Activated CD4-positive, alpha-beta T cell treated with anti-CD3 and anti-CD28 coated beads, Interleukin-2, amount 50 U/mL, for 48 hours (primary cell): ENCODE measurements at regions not wholly inside any gene's neighbourhood (a gene's known extent, or its start where the extent isn't known, plus 50 kb on each side); places are given as distances from the start of the nearest gene placed in this dataset.

ENCODE experiments used
- DNase-seq, 2 experiments: peaks; one replicate each; pipeline ENCODE4 v3.0.0-alpha.2; 2020

DNA sequence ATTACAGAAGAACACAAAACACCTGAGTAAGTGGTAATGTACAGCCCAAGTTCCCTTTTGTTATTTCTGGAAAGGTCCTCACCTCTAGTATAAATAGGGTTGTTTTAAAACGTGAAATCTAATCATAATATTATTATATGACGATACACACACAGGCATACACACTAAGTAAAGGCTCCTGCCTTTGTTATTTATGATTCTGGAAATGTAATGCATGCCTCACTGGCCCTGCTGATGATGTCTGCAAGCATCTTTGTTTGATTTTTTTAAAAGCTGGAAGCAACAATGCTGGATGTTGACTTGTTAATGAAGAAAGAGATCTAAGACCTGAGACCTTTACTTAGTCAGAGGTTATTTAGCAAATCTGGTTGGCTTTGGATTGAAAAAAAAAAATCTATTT lies 307.4 kb upstream of the SORCS1 start:
- no peak for DNase-seq

DNA sequence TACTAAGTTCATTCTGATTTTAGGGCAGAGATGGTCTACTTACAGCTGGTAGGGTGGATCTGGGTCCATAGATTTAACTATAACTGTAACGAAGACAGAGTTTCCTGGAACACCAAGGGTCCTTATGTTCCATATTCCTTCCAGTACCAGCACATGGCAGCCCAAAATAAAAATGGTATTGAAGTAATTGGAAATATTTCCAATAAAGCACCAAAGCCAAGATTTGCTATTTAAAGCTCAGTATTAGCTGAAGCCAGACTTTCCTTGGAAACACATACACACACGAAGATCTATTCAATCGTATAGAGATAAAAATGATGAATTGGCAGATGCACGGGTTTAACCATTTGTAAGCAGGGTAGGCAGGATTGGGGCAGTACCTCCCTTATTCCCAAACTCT lies 289.1 kb upstream of the SORCS1 start:
- DNase-seq = no peak

DNA sequence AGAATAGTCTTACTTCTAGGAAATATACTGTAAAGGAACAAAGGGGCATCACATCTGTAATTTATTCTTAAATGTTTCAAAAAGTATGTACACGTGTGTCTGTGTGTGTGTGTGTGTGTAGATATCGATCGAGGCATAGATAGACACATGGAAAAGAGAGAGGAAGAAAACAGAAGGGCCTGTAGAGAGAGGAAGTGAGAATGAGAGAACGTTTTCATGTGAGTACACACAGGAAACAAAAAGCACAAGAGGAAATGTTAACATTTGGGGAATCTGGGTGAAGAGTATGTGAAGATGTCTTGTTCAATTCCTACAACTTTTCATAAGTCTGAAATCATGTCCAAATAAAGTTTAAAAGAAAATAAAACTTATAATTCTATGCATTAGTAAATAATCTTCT lies 286.5 kb upstream of the SORCS1 start:
- DNase-seq = no peak

DNA sequence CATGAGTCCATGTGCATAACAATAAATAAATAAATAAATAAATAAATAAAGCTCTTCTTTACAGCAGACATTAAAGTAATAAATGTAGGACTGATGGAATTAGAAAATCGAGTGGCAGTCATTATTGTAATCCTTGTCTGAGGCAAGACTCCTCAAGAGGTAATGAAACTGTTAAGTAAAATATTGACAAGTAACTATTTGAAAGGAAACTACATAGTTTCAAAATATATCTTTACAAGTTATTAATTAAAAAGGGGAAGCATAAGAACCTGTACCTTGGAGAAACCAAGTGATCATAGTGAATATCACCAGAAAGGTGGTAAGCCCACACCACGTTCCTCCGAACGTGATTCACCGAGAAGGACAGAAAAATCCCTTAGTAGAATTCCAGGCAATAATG lies 285.6 kb upstream of the SORCS1 start:
- no peak for DNase-seq

DNA sequence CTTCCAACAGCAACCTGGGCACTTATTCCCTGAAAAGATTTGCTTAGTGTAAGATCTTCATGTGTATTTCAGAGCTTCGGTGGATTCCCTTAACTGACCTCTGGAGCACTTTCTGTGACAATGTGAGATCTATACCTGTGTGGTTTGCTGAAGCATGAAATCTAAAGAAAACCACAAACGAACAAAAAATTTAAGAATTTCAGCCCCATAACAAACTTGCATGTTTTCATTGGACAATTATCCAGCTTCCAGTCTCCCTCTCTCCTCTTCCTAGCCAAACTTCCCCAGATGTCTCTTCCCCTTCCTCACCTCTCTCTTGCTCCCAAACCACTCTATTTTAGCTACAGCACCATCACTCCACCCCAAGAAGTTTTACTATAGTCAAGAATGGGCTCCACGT lies 279.9 kb upstream of the SORCS1 start:
- DNase-seq = no peak

DNA sequence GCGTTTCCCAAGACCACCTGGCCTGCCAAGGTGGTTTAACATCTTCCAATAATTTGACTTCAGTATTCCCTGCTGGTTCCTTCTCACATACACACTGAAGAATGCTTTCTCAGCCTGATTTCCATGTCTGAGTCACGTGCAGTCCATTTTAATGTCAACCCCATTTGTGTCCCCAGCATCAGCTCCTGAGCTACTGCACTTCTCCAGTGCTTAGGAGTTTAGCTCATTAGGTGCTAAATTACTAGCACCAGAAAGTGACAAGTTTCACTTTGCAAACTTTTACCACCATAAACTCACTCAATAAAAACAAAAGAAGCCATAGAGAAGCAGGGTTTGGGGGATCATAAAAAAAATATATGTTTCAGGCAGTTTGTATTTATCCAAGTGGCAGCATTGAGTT lies 279.3 kb upstream of the SORCS1 start:
- no peak for DNase-seq

DNA sequence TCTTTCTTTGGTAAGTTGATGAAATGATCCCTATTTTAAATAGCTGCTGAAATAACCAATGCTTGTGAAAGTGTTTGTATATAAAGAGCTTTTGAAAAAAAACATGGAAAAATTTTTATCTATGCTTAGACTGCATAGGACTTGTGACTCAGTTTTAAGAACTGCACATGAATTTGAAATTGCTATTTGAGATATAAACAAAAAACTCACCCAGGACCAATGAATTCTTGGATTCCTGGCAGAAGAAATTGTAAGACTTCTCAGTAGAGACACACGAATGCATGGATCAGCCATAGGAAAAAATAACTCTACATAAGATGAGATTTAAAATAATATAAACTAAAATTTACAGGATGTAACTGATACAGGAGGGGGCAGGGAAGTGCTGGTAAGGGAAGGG lies 278.8 kb upstream of the SORCS1 start:
- no peak for DNase-seq

DNA sequence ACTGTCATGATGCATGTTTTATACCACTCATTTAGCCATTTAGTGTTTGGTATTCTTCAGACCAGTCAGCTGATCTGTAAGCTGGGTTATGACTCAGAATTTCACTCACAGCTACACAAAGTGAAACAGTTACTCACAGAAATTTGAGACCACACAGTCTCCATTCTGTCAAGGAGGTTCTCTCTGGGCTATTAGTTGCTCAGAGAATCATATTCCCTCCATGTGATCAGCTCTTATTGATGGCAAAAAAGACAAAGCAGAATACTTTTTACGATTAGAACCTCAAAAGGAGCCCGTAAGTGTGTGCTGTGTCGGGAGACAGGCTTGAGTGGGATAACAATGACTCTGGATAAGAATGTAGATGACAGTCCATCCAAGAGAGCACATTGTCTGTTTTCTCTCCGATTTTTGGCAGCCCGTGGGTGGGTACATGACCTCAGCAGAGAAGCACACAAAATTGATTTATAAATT lies 277.6 kb upstream of the SORCS1 start:
- no peak for DNase-seq

DNA sequence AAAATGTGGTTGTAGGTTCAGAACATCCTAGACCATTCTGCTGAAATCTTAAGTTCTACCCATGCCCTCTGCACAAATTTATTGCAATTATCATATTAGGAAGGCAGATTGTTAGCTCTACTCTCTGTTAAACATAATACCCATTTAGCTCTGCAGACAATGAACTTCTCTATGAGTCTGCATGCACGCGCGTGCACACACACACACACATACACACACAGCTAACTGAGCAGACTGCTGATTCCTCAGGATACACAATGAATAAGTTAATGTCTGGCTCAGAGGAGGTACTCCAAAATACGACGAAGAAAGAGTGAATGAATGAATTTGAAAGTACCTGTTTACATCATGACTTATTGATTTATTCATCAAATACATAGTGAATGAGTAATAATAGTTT lies 276.2 kb upstream of the SORCS1 start:
- DNase-seq = no peak

DNA sequence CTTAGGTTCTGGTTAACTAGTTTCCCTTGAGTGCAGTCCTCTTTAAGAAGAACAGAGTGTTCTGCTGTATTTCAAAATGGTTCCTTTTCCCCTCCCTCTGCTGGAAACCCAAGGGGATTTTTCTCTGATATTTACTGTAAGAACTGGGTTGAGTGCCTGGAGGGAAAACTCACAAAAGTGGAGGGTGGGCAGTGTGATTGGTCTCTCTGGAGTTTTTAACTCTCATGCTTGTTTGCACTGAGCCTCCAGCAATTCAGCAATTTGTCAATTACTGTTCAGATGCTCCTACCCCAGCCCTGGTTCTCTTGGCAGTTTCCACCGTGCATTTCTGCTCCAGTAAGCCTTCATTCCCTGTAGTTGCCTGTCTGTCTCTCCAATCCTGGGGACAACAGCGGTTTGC lies 273.4 kb upstream of the SORCS1 start:
- no peak for DNase-seq

DNA sequence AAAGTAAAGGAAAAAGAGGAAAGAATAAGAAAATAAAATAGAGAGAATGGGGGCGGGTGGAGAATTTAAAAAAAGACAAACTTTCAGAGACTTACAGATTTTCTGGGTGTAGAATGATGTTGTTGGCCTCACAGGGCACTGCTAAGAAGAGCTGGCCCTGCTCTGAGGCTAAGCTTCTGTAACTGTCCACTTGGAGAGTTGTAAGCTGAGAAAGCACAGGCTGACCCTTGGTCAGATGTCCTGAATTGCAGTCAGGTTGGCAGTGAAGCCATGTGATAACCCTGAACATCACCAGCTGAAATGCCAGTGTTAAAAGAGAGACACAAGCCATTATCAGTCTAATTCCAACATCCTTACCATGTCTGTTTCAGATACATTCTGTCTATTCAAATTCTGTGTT lies 272.1 kb upstream of the SORCS1 start:
- DNase-seq = no peak

DNA sequence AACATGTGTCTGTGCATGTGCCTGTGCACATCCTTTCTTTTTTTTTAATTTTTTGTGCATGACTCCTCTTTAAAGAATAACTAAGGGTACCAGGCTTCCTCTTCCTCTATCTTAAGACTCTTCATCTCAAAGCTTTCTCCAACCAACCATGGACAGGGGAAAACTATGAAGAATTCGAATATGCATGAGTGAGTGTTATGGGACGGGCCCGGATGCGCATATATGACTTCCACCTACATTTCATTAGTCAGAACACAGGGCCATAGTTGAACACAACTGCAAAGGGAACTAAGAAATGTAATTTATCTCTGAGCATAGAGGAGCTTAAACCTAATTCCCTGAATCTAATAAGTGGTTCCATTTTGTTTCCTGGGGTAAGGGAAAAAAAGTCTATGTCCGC lies 270.3 kb upstream of the SORCS1 start:
- DNase-seq = no peak

DNA sequence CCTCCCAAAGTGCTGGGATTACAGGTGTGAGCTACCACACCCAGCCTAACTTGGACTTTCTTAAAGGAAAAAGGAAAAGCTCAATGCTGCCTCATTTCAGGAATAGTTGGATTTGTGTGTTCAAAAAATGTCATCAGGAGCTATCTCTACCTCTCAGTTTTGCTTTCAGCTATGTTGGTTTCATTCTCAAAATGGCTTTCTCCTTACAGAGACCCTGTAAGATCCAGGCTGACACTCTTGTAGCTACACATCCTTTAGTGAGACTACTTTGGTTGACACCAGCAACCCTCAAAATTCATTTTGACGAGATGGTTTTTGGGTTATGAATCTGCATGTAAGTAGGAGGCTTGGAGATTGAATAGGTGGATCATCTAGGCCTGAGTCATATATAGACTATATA lies 269.7 kb upstream of the SORCS1 start:
- DNase-seq = no peak

DNA sequence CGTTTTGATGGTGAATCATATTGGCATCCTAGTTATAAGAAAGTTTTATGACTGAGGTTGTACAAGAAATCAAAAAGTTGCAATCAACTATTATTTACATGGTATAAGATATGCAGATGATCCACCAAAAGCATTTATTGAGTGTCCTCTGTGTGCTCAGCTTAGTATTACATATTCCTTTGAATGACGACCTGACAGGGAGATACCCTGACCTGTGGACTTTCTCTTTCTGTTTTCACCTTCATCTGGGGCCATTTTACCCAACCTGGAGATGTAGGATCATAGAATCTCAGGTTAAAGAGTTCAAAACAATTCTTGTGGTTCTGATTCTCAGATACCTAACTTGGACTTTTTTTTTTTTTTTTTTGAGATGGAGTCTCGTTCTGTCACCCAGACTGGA lies 269.1 kb upstream of the SORCS1 start:
- no peak for DNase-seq

DNA sequence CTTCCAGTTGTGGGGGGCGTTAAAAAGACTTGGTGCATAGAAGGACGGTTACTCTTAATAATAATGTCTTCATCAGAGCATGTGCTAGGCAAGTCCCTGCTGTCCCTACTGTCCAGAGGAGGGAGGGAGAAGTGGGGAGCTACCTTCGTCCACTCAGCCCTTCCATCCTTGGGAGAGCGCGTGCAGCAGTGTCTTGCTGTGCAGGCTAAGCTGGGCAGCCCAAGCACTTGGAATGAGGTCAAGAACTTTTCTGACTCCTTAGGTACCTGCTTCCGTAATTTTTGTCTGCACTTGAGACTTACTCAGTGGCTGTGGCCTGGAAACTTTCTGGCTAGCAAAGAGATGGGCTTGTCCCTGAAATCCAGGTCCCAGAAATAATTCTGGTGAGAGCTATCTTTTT lies 265.9 kb upstream of the SORCS1 start:
- DNase-seq = no peak

DNA sequence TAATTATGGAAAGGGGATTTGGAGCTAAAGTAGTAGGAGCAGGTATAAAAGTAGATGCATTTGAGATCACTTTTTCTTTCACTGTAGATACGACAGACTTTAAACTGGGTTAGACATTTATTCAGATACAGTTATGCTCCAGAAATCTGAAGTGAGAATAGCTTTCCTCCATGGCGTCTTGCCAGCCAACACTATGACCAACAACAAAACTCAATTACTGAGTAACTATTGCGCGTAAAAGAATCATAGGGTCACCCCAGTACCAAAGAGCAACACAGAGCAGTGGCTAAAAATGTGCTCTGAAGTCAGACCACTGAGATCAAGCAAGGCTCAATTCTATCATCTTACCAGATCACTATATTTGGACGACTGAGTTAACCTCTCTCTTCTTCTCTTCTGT lies 262.5 kb upstream of the SORCS1 start:
- no peak for DNase-seq

DNA sequence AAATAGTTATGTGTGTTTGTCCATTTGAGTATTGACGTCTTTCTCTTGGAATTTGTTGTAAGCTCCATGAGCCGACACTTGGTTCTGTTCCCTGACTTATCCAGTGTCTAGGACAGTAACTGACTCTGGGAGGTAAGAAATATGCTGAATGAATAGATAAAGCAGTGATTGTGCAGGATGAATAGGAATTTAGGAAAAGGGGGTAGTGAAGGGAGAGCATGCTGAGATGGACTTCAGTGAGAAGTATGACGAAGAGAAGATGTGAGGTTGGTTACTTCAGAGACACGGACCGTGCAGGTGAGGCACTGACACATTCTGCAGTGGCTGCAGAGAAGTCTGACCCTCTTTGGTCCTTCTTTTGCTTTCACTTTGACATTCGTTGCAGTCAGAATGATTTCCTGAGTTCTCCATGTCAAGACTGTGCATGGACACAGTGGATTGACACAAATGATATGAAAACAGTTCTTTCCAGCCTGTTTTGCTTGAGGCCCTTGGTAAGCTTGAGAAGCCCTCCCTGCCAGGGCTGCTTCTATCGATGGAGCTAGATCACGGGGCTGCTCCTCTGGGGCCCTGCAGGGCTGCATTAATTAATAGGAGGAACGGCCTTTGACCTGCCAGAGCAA lies 261.5 kb upstream of the SORCS1 start:
- no peak for DNase-seq

DNA sequence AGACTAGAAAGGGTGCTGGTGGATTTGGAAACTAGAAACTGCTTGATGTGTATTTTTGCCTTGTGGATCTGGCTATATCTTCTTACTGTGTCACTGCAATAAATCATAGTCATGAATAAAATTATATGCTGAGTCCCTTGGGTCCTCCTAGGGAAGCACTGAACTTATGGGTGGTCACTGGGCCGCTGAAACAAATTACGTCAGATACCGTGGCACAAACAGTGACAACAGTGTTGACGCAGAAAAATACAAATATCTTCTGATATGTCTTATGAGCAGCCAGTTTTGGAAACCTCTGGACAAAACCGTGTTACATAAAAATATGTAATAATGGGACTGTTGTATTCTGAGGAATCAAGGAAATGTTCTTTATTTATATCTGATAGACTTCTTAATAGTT lies 260.1 kb upstream of the SORCS1 start:
- no peak for DNase-seq

DNA sequence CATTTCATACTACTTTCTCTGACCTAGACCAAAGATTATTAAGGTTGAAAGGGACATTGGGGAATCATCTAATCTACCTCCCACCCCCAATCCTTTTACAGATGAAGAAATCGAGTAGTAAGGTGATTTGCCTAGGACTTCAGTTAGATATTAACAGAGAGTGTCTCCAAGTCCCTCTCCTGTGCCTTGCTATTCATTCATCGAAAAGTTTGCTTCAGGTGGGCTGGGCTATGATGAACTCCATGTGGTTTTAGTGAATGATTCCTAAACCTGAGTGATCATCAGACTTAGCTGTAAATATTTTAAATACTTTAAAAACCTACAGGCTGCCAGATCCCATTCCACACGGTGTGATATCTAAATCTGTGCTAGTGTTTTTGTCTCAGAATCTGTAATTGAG lies 259.4 kb upstream of the SORCS1 start:
- no peak for DNase-seq

DNA sequence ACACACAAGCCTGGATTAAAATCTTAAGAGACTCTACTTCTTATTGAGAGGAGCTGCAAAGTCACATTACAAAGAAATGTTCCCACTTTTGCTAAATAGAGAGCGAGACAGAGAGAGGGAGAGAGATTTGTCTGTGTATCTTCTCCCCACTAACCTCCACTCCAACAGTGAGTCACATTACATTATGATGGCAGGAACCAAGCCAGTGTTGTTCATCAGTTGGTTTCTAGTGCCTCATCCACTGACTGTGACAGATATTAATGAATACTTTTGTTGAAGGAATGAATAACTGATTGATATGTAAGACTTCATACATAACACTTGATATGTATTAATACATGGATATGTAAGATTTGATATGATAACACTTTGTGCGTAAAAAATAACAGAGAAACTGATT lies 258.2 kb upstream of the SORCS1 start:
- no peak for DNase-seq

DNA sequence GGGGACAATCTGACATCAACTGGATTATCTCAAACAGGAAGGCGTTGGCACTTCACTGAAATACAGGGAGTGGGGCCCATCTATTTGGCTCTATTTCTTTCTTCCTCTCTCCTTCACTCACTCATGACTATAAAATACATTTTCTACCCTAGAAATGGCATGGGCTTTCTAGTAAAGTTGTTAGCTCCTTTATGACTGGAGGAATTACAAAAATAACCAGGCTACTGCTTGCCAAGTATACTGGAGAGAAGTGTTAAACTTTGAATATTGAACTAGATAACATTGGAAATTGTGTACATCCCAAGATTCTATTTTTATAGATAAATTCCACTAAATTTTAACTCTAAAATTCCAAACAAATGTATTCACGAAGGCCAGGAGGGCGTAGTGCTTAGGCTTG lies 255.7 kb upstream of the SORCS1 start:
- no peak for DNase-seq

DNA sequence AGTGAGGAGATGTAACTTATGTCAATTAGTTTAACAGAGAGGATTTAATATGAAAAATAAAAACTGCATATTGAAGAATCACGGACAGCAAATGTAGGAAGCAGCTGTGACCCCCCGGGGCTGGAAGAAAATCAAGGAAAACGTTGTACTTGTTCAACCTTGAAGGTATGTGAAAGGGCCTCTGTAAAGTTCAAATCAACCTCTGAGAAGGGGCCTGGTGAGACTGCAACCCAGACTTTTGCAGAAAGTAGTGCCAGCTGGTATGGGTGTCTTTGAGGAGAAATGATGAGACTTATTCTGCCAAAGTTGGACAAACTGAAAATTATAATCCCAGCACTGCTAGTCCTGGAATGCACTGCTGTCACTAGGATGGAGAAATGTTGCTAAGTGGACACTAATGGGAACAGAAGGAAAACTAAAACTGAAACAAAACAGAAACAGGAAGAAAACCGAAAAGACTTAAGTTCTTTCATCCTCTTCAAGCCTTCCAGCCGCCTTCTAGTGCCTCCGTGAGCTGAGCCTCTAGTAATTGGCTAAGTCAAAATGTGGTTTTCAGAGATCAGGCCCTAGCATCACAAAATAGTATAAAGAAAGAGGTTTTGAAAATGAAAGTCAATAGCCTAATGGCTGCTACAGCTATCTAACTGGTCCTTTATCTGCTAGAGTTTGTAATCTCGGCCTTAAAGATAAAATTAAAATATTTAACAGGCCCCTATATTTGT lies 253.7 kb upstream of the SORCS1 start:
- no peak for DNase-seq

DNA sequence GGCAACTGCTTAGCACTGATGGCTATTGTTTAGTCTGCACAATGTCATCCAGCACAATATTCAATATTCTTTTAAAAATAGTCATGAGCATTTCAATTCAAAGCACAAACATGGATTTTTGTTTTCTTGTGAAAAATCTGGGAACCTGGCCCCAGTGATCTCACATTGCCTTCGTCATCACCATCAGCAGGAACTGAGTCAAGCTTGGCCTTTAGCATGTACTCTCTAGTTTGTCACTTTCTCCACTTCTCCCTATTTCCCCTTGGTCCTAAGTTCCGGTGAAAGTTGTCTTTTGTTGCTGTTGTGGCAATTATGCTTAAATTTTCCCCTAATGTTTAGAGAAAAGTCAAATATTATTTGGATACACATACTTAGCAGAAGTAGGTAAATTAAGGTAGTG lies 252.9 kb upstream of the SORCS1 start:
- DNase-seq = no peak

DNA sequence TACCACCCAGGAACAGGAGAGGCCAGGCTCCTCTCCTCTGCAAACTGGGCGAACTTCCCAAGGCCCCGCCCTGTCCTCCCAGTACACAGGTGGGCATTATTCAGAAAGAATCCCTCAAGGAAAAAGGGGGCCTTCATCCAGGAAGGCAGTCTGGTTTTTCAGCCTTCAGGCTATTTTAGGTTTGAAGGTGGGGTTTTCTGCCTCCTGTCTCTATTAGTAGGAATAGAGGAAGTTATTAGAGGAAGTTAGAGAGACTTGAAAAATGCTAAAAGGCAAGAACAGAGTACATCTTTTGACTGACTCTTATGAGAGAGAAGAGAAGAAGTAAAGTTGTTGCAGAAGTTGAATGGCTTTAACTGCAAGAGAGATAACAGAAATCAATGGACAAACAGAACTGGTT lies 250.9 kb upstream of the SORCS1 start:
- no peak for DNase-seq

DNA sequence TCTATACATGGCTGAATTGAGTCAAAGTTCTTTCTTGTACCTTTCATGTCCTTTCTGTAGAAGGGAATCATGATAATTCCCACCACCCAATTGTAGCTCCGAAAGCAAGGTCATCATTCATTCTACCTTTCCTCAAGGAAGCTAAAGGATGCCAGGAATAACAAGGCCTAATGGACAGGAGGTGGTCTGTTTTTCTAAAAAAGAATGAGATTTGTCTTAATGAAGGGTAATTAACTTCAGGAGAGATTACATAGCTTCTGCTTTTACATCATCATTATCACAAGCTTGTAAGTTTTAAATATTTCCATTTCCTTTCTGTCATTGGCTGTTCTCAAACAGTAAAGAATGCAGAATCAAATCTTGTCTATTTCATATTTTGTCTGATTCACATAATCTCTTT lies 249.5 kb upstream of the SORCS1 start:
- DNase-seq = no peak
